ENCODE measurements at regions not wholly inside any gene's neighbourhood (a gene's known extent, or its start where the extent isn't known, plus 50 kb on each side); places are given as distances from the start of the nearest gene placed in this dataset.

- Histone ChIP-seq H3K27me3 (no peaks in the 10 kb centered on the region), H3K36me3 (no peaks in the 10 kb centered on the region), H3K27ac (no peak overlapping the region), H3K4me3 (no peak overlapping the region), H3K4me1 (no peaks in the 10 kb centered on the region), H3K9me3 (no peaks in the 10 kb centered on the region)
- ATAC-seq, result no peak
- 55 to 68% methylated on average over 2 of the region's 2 CpGs for WGBS, 2 donors (ENCODE audit: low coverage in 1 of 2)
- TF ChIP-seq EP300 (IDR thresholded peaks at IDR 0.05) (no peak), POLR2AphosphoS5 (IDR thresholded peaks at IDR 0.05) (no peak), POLR2A (IDR thresholded peaks at IDR 0.05) (no peak)
- TF ChIP-seq, protein P1, sequence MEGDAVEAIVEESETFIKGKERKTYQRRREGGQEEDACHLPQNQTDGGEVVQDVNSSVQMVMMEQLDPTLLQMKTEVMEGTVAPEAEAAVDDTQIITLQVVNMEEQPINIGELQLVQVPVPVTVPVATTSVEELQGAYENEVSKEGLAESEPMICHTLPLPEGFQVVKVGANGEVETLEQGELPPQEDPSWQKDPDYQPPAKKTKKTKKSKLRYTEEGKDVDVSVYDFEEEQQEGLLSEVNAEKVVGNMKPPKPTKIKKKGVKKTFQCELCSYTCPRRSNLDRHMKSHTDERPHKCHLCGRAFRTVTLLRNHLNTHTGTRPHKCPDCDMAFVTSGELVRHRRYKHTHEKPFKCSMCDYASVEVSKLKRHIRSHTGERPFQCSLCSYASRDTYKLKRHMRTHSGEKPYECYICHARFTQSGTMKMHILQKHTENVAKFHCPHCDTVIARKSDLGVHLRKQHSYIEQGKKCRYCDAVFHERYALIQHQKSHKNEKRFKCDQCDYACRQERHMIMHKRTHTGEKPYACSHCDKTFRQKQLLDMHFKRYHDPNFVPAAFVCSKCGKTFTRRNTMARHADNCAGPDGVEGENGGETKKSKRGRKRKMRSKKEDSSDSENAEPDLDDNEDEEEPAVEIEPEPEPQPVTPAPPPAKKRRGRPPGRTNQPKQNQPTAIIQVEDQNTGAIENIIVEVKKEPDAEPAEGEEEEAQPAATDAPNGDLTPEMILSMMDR (IDR thresholded peaks at IDR 0.05), result no peak
These were observed 1238.4 kb upstream of the NXPH2 start for GRCh38 chr2:140018541-140018940.

GRCh38 chr2:140014204-140014546 is 1234.0 kb upstream of the NXPH2 start:
- Histone ChIP-seq H3K27me3 (no peaks in the 10 kb centered on the region), H3K9me3 (no peaks in the 10 kb centered on the region), H3K4me1 (no peaks in the 10 kb centered on the region), H3K4me3 (no peak overlapping the region), H3K27ac (no peak overlapping the region), H3K36me3 (no peaks in the 10 kb centered on the region)
- WGBS, 2 donors (ENCODE audit: low coverage in 1 of 2), result 38% methylated on average over 1 of the region's 1 CpG; no CpG with 5 or more reads in 1 of the 2 donors
- ATAC-seq, result no peak
- TF ChIP-seq EP300 (IDR thresholded peaks at IDR 0.05), result no peak
- TF ChIP-seq POLR2AphosphoS5 (IDR thresholded peaks at IDR 0.05), result no peak
- TF ChIP-seq, protein P1 (IDR thresholded peaks at IDR 0.05), result no peak
- TF ChIP-seq POLR2A (IDR thresholded peaks at IDR 0.05), result no peak

- Histone ChIP-seq H3K36me3 (no peaks in the 10 kb centered on the region), H3K4me3 (no peak overlapping the region), H3K9me3 (no peaks in the 10 kb centered on the region), H3K27me3 (no peaks in the 10 kb centered on the region), H3K4me1 (no peaks in the 10 kb centered on the region), H3K27ac (no peak overlapping the region)
- TF ChIP-seq POLR2AphosphoS5 (IDR thresholded peaks at IDR 0.05) (no peak), EP300 (IDR thresholded peaks at IDR 0.05) (no peak), POLR2A (IDR thresholded peaks at IDR 0.05) (no peak)
- TF ChIP-seq, protein P1 (IDR thresholded peaks at IDR 0.05), result no peak
- WGBS, 2 donors (ENCODE audit: low coverage in 1 of 2), result 68 to 84% methylated on average over 3 of the region's 3 CpGs
- ATAC-seq, result no peak
These were observed 1233.5 kb upstream of the NXPH2 start for GRCh38 chr2:140013545-140014203.

GRCh38 chr2:140011287-140011686 is 1231.1 kb upstream of the NXPH2 start:
- WGBS, 2 donors (ENCODE audit: low coverage in 1 of 2), result 68 to 74% methylated on average over 2 of the region's 2 CpGs
- ATAC-seq, result no peak

DNA sequence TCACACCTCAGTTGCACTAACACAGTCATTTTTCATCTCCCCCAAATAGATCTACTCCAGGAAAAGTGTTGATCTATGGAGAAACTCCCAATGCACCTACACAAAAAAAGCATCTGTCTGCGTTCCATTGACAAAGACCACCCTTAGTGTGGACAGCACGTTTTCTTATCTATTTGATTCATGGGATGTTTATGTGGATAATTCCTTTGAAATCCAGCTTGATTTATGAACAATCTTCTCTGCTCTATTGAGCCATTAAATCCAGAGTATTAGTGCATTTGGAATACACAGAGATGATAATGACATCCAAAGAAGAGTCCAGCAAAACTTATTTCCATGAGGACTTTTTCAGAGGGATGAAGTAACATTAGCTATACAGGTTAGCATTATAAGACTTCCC is 1221.9 kb upstream of the NXPH2 start:
- TF ChIP-seq POLR2A (IDR thresholded peaks at IDR 0.05) (no peak), EP300 (IDR thresholded peaks at IDR 0.05) (no peak), POLR2AphosphoS5 (IDR thresholded peaks at IDR 0.05) (no peak)
- TF ChIP-seq, protein P1 (IDR thresholded peaks at IDR 0.05), result no peak
- no peak overlapping the region for H3K27ac ChIP-seq
- WGBS, 2 donors (ENCODE audit: low coverage in 1 of 2), result 13 to 39% methylated on average over 2 of the region's 2 CpGs
- H3K4me3 ChIP-seq, result no peak overlapping the region
- no peaks in the 10 kb centered on the region for H3K4me1 ChIP-seq
- no peaks in the 10 kb centered on the region for H3K9me3 ChIP-seq
- ATAC-seq, result no peak
- no peaks in the 10 kb centered on the region for H3K36me3 ChIP-seq
- H3K27me3 ChIP-seq, result no peaks in the 10 kb centered on the region

More at GRCh38 chr2:140011287-140011686, 1231.1 kb upstream of the NXPH2 start:
- Histone ChIP-seq H3K4me3 (no peak overlapping the region), H3K27ac (no peak overlapping the region), H3K27me3 (no peaks in the 10 kb centered on the region), H3K4me1 (no peaks in the 10 kb centered on the region), H3K9me3 (no peaks in the 10 kb centered on the region), H3K36me3 (no peaks in the 10 kb centered on the region)
- TF ChIP-seq EP300 (IDR thresholded peaks at IDR 0.05), result no peak
- TF ChIP-seq, protein P1 (IDR thresholded peaks at IDR 0.05), result no peak
- TF ChIP-seq POLR2AphosphoS5 (IDR thresholded peaks at IDR 0.05), result no peak
- no peak for TF ChIP-seq POLR2A (IDR thresholded peaks at IDR 0.05)

Measured in gastroesophageal sphincter (tissue), 4 donors.